HG03108 (cell line): ENCODE measurements at regions not wholly inside any gene's neighbourhood (a gene's known extent, or its start where the extent isn't known, plus 50 kb on each side); places are given as distances from the start of the nearest gene placed in this dataset.
"Not testable (repeated sequence)": the region's sequence is repeated elsewhere in the genome, so short reads cannot be mapped to it uniquely, and the experiment has no call there.

Experiments used
- ATAC-seq: cut with Tn5 transposase; IDR thresholded peaks from one replicate; pipeline ENCODE4 v1.9.1; 2021; ENCODE audit warnings: moderate library complexity; ENCODE audit not compliant: unreplicated experiment

DNA sequence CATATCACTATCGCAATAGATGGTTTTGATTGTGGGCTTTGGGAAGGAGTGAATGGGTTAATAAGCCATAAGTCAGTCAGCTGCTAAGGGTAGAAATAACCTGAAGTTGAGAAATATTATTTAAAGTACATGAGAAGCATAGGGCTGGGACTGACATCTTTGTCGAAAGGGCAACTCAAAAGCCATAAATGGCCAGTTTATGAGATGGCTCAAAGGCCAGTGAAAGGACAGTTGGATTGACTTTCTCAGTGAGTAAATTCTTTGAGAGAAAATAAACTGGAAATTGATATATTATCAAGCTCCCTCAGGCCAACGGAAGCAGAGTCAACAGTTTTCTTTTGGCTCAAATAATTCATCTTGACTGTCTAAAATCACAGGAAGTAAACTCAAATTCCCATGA is 419.8 kb downstream of the NSUN3 start:
- no peak for ATAC-seq

- ATAC-seq = no peak
Observed at GRCh38 chr3:94483403-94483802, 420.5 kb downstream of the NSUN3 start.

DNA sequence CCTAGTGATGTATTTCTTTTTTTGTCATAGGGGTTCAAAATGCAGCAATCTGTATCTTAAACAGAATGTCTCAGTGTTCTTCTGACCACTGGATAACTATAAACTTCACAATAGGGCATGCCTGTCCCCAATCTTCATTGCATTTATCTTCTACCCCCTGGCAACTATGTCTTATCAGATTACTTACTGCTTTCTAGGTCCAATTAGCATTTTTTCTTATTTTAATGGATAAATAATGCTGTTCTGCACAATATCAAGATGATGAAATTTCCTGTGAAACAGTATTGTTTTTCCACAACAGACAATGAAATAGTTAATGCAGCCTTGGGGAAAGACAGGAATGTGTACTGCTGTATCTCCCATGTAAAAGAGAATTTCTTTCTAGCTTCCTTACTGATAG is 432.1 kb downstream of the NSUN3 start:
- ATAC-seq = no peak

- ATAC-seq = no peak
Observed at GRCh38 chr3:94500146-94500545, 437.3 kb downstream of the NSUN3 start.

DNA sequence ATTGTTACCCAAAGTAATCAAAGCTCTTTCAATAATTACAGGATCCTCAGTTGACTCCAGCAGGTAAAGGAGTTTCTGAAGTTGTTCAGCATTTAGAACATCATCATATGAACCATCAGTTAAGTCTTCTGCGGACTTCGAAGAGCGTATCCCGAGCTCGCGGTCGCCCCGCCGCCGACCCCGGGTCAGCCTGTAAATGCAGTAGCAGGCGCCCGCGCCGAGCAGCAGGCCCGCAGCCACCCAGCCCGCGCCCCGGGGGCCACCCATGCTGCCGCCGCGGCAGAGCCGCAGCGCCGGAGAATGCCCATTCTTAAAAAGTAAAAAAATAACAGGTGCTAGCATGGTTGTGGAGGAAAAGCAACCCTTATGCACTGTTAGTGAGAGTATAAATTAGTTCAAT is 444.5 kb downstream of the NSUN3 start:
- ATAC-seq = not testable (repeated sequence)

GRCh38 chr3:94512876-94513275 is 450.0 kb downstream of the NSUN3 start:
- ATAC-seq = no peak

DNA sequence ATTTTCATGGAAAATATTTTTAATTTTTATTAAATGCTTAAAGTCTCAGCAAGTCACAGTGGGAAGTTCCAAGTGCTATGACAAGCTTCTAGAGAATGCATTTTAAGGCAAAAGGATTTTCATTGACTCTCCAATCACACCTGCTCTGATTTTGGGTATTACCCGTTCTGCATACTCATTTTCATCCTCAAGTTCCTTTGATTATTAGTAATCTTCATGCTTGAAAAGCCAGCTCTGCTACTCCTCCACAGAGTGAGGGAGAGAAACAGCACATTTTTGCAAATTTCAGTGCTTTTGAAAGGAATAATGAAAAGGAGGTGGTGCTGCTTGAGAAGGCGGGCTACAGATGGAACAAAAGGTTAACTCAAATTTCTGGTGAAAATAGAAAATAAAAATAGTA is 450.7 kb downstream of the NSUN3 start:
- no peak for ATAC-seq

DNA sequence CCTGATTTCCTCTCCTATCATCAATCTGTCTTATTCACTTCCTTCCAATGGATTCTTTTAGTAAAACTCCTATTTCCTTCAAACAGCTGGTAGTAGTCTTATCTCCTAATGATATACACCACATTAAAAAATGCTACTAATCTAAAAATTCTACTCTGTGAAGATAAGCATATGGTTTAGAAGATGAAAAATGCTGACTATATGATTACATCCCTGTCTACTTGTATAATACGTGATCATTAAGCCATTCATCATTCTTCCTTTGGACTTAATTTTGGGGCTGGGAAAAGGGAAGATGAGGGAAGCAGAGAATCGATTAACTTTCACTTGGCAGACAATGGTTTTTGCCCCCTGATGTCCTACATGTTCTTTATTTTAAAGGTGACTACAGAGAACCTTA is 453.1 kb downstream of the NSUN3 start:
- ATAC-seq = no peak

DNA sequence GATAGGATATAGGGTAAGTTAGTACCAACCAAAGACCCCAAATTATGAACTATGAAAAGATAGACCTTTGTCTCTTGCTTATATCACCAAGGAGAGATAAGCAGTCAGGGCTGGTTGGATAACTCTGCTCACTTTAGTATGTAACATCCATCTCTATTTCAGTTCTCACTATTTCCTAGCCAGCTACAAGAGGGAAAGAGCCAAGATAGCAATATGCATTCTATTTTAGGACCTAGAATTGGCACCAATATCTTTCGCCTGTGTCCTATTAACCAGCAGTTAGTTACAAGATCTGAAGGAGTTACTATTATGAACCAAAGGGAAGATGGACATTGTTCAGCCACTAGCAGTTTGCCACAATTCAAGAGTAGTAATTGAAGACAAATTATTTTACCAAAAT is 457.5 kb downstream of the NSUN3 start:
- ATAC-seq = no peak

- ATAC-seq = no peak
Observed at GRCh38 chr3:94522488-94522887, 459.6 kb downstream of the NSUN3 start.

GRCh38 chr3:94524102-94524919 is 461.4 kb downstream of the NSUN3 start:
- no peak for ATAC-seq

- ATAC-seq = no peak
Observed at GRCh38 chr3:94525043-94525442, 462.2 kb downstream of the NSUN3 start.

- ATAC-seq = no peak
Observed at GRCh38 chr3:94529816-94530215, 467.0 kb downstream of the NSUN3 start.

DNA sequence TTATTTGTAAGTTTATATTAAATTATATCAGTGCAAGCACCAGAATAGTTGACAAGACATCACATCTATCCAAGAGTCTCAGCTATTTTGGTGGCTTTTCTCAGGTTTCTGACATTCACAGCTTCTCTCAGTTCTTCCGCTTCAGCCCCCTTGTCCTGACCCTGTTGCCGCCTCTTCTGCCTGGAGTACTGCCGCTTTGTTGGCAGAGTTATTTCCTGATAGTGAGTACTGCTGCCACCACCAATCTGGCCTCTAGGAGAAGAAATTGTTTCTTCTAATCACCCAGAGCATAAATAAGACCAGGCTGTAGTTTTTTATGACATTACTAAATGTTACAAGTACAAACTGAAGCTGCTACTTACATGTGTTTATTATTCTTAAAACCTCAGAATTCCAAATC is 470.1 kb downstream of the NSUN3 start:
- no peak for ATAC-seq

GRCh38 chr3:94539937-94540336 is 477.1 kb downstream of the NSUN3 start:
- ATAC-seq = no peak

DNA sequence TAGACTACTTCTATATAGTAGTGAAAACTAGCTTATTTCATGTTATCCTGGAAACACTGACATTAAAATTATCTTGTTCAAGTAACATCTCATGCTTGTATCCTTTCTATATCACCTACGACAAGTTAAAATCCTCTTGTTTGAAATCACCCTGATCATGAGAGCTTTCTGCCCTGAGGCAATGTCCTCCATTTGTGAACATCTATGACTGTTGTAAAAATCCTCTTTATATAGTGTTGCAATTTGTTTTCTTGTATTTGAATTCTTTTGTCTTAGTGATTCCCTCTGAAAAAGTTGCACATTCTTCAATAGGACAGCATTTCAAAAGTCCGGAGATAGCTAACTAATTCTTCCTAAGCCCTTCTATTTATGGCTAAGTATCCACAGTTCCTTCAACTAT is 480.3 kb downstream of the NSUN3 start:
- ATAC-seq = no peak

- no peak for ATAC-seq
Observed at GRCh38 chr3:94544131-94544789, 481.4 kb downstream of the NSUN3 start.

DNA sequence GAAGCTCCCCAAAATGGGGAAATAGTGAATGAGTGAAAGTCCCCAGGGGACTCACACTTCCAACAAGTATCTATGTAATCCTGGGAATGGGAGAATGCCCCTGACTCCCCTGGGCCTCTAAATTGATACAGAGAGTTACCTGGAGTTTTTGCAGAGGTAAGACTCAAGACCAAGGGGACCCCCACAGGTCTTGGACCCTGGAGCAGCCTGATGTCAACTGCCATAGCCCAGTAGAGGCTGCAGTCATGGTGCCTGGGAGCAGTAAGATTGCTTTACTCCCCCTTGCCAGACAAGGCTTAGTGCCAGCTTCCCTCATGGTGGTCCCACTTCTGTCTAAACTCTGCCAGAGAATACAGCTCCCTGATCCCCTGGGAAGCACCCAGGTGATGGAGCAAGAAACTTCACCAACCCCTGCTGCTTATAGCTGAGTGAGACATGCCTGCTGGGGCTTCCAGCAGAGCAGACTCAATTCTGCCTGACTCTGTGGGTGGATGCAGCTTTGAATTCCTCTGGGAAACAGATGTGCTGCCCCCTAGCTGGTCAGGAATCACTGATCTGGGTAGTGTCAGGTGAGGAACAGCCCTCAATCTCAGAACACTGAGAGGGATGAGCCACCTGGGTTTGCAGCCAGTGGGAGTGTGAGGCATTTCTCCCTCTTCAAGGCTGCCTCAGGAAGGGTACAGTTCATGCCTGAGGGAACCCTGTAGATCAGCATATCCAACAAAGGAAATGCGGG is 485.9 kb downstream of the NSUN3 start:
- no peak for ATAC-seq

DNA sequence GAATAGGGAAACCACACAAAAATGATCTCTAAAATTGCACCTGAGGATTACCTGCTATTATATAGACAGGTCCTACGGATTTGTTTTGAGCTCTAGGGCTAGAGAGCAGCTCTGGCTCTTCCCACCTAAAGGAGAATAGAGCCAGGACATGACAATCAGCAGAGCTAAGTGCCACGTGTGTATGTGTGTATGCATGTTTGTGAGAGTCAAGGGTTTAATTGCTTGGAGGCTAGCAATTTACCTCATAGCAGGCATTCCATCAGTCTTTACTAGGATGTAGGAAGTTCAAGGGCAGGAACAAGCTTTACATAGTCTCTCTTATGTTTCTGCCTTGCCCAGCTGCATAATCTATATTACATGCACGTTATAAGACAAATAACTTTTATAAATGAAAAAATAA is 498.2 kb downstream of the NSUN3 start:
- no peak for ATAC-seq

DNA sequence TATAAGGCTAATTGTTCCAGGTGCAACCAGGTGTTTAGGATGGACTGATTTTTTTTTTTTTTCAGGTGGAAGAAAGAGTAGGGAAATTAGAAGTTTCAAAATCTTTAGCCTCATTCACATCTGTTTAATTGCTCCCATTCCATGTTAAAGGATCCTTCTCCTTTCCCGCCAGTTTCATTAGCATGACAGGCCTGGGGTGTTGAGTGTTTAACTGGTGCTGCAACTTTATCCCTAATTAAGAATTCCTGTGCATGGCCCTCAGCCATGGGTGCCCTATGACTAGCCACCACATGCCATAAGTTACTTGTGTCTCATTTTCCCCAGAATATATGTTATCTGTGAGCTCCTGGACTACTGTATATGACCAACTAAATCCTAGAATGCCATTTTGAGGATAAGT is 501.4 kb downstream of the NSUN3 start:
- no peak for ATAC-seq

- ATAC-seq = no peak
Observed at GRCh38 chr3:94568041-94568440, 505.2 kb downstream of the NSUN3 start.

- ATAC-seq = no peak
Observed at GRCh38 chr3:94573337-94573736, 510.5 kb downstream of the NSUN3 start.
